ENCODE measurements at regions not wholly inside any gene's neighbourhood (a gene's known extent, or its start where the extent isn't known, plus 50 kb on each side); places are given as distances from the start of the nearest gene placed in this dataset.
"Not testable (repeated sequence)": the region's sequence is repeated elsewhere in the genome, so short reads cannot be mapped to it uniquely, and the experiment has no call there.

GRCh38 chr5:162990856-162991497 lies 446.4 kb upstream of the CCNG1 start:
- DNase-seq (ENCODE audit: low spot score): no peak

- DNase-seq (ENCODE audit: low spot score): no peak
Measured at GRCh38 chr5:162995568-162995967, 441.8 kb upstream of the CCNG1 start.

- DNase-seq (ENCODE audit: low spot score): no peak
Measured at GRCh38 chr5:162996053-162996452, 441.3 kb upstream of the CCNG1 start.

- DNase-seq (ENCODE audit: low spot score): no peak
Measured at GRCh38 chr5:163005949-163006348, 431.4 kb upstream of the CCNG1 start.

- DNase-seq (ENCODE audit: low spot score): no peak
Measured at GRCh38 chr5:163022582-163023128, 414.7 kb upstream of the CCNG1 start.

GRCh38 chr5:163023846-163024245 lies 413.5 kb upstream of the CCNG1 start:
- no peak for DNase-seq (ENCODE audit: low spot score)

GRCh38 chr5:163024936-163025335 lies 412.5 kb upstream of the CCNG1 start:
- DNase-seq (ENCODE audit: low spot score): no peak

- no peak for DNase-seq (ENCODE audit: low spot score)
Measured at GRCh38 chr5:163033656-163034055, 403.7 kb upstream of the CCNG1 start.

GRCh38 chr5:163041254-163041653 lies 396.1 kb upstream of the CCNG1 start:
- DNase-seq (ENCODE audit: low spot score): no peak

- DNase-seq (ENCODE audit: low spot score): no peak
Measured at GRCh38 chr5:163079618-163080017, 357.8 kb upstream of the CCNG1 start.

- no peak for DNase-seq (ENCODE audit: low spot score)
Measured at GRCh38 chr5:163089230-163089629, 348.2 kb upstream of the CCNG1 start.

GRCh38 chr5:163089926-163090325 lies 347.5 kb upstream of the CCNG1 start:
- DNase-seq (ENCODE audit: low spot score): no peak

- DNase-seq (ENCODE audit: low spot score): no peak
Measured at GRCh38 chr5:163094492-163095180, 342.8 kb upstream of the CCNG1 start.

- DNase-seq (ENCODE audit: low spot score): no peak
Measured at GRCh38 chr5:163104464-163104863, 332.9 kb upstream of the CCNG1 start.

GRCh38 chr5:163105456-163105855 lies 331.9 kb upstream of the CCNG1 start:
- DNase-seq (ENCODE audit: low spot score): no peak

GRCh38 chr5:163106098-163106497 lies 331.3 kb upstream of the CCNG1 start:
- DNase-seq (ENCODE audit: low spot score): no peak

- no peak for DNase-seq (ENCODE audit: low spot score)
Measured at GRCh38 chr5:163108351-163108750, 329.0 kb upstream of the CCNG1 start.

GRCh38 chr5:163115011-163115410 lies 322.4 kb upstream of the CCNG1 start:
- no peak for DNase-seq (ENCODE audit: low spot score)

- not testable (repeated sequence) for DNase-seq (ENCODE audit: low spot score)
Measured at GRCh38 chr5:163116618-163117017, 320.8 kb upstream of the CCNG1 start.

- DNase-seq (ENCODE audit: low spot score): no peak
Measured at GRCh38 chr5:163134061-163134460, 303.3 kb upstream of the CCNG1 start.

GRCh38 chr5:163135849-163136248 lies 301.5 kb upstream of the CCNG1 start:
- no peak for DNase-seq (ENCODE audit: low spot score)

GRCh38 chr5:163161512-163161911 lies 275.9 kb upstream of the CCNG1 start:
- no peak for DNase-seq (ENCODE audit: low spot score)

- no peak for DNase-seq (ENCODE audit: low spot score)
Measured at GRCh38 chr5:163162645-163163044, 274.8 kb upstream of the CCNG1 start.

GRCh38 chr5:163163858-163164257 lies 273.5 kb upstream of the CCNG1 start:
- DNase-seq (ENCODE audit: low spot score): no peak
